ENCODE measurements at regions not wholly inside any gene's neighbourhood (a gene's known extent, or its start where the extent isn't known, plus 50 kb on each side); places are given as distances from the start of the nearest gene placed in this dataset.

- DNase-seq (ENCODE audit: low spot score) = no peak
- in situ Hi-C loops (cut with MboI; ENCODE audit: low pct_unique_long_range_greater_than_20kb, low sequenced_read_pairs, unreplicated experiment) = no loop called here
- TF ChIP-seq, protein P1, sequence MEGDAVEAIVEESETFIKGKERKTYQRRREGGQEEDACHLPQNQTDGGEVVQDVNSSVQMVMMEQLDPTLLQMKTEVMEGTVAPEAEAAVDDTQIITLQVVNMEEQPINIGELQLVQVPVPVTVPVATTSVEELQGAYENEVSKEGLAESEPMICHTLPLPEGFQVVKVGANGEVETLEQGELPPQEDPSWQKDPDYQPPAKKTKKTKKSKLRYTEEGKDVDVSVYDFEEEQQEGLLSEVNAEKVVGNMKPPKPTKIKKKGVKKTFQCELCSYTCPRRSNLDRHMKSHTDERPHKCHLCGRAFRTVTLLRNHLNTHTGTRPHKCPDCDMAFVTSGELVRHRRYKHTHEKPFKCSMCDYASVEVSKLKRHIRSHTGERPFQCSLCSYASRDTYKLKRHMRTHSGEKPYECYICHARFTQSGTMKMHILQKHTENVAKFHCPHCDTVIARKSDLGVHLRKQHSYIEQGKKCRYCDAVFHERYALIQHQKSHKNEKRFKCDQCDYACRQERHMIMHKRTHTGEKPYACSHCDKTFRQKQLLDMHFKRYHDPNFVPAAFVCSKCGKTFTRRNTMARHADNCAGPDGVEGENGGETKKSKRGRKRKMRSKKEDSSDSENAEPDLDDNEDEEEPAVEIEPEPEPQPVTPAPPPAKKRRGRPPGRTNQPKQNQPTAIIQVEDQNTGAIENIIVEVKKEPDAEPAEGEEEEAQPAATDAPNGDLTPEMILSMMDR (IDR thresholded peaks at IDR 0.05; ENCODE audit: extremely low read depth, insufficient read depth, missing control alignments) = no peak
Observed at GRCh38 chr10:55426138-55426537, 625.1 kb upstream of the PCDH15 start.

GRCh38 chr10:55410415-55410885 is 609.4 kb upstream of the PCDH15 start:
- in situ Hi-C loops (cut with MboI; ENCODE audit: low pct_unique_long_range_greater_than_20kb, low sequenced_read_pairs, unreplicated experiment) = no loop called here
- TF ChIP-seq, protein P1 (IDR thresholded peaks at IDR 0.05; ENCODE audit: extremely low read depth, insufficient read depth, missing control alignments) = no peak
- no peak for DNase-seq (ENCODE audit: low spot score)

GRCh38 chr10:55404094-55404493 is 603.1 kb upstream of the PCDH15 start:
- TF ChIP-seq, protein P1 (IDR thresholded peaks at IDR 0.05; ENCODE audit: extremely low read depth, insufficient read depth, missing control alignments) = no peak
- no peak for DNase-seq (ENCODE audit: low spot score)
- in situ Hi-C loops (cut with MboI; ENCODE audit: low pct_unique_long_range_greater_than_20kb, low sequenced_read_pairs, unreplicated experiment) = no loop called here

DNA sequence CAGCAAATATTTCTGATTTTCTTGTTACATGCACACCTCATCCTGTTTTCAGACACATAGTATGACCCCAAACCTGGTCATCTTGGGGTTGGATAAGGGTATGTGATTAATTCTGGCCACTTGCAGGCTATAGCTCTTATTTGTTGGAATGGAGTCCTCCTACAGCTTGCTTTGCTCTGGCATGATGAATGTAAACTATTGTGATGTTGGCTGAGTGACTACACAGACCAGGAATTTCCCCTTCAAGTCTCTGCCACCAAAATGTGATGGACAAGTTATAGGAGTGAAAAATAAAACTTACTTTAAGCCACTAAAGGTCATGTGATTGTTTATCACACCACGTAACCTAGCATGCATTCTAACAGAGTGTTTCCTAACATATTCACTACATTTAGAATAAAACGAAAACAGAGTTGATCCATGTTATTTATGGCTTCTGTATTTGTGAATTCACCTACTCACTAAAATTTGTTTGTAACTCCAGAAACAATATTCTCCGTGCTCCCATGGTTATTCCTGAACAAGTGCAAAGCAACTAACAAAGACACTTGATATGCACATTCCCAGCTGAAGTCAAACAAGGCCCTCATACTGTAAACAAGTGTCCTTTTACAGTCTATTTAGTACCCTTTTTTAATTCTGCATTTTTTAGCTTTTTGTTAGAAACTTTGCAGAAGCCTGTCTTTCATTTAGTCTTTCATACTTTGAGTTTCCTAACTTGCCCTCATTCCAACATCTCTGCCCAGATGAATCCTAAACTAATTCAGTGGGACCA is 599.2 kb upstream of the PCDH15 start:
- TF ChIP-seq, protein P1 (IDR thresholded peaks at IDR 0.05; ENCODE audit: extremely low read depth, insufficient read depth, missing control alignments) = no peak
- in situ Hi-C loops (cut with MboI; ENCODE audit: low pct_unique_long_range_greater_than_20kb, low sequenced_read_pairs, unreplicated experiment) = no loop called here
- DNase-seq (ENCODE audit: low spot score) = no peak

GRCh38 chr10:55398497-55398882 is 597.5 kb upstream of the PCDH15 start:
- TF ChIP-seq, protein P1 (IDR thresholded peaks at IDR 0.05; ENCODE audit: extremely low read depth, insufficient read depth, missing control alignments) = no peak
- in situ Hi-C loops (cut with MboI; ENCODE audit: low pct_unique_long_range_greater_than_20kb, low sequenced_read_pairs, unreplicated experiment) = no loop called here
- DNase-seq (ENCODE audit: low spot score) = no peak

GRCh38 chr10:55397777-55398496 is 596.9 kb upstream of the PCDH15 start:
- TF ChIP-seq, protein P1 (IDR thresholded peaks at IDR 0.05; ENCODE audit: extremely low read depth, insufficient read depth, missing control alignments) = no peak
- in situ Hi-C loops (cut with MboI; ENCODE audit: low pct_unique_long_range_greater_than_20kb, low sequenced_read_pairs, unreplicated experiment) = no loop called here
- no peak for DNase-seq (ENCODE audit: low spot score)

Data from GM13977 (cell line).